ENCODE measurements at regions not wholly inside any gene's neighbourhood (a gene's known extent, or its start where the extent isn't known, plus 50 kb on each side); places are given as distances from the start of the nearest gene placed in this dataset.
"Not testable (repeated sequence)": the region's sequence is repeated elsewhere in the genome, so short reads cannot be mapped to it uniquely, and the experiment has no call there.

- no peak for DNase-seq
These were observed 407.6 kb downstream of the TMEM114 start for GRCh38 chr16:8182761-8183160.

- no peak for DNase-seq
These were observed 410.7 kb downstream of the TMEM114 start for GRCh38 chr16:8179615-8180014.

GRCh38 chr16:8178271-8178670 lies 412.0 kb downstream of the TMEM114 start:
- no peak for DNase-seq

- DNase-seq, result no peak
These were observed 414.9 kb downstream of the TMEM114 start for GRCh38 chr16:8175411-8175810.

GRCh38 chr16:8173111-8173644 lies 417.1 kb downstream of the TMEM114 start:
- DNase-seq, result peak; percentile 27

- DNase-seq, result no peak
These were observed 417.8 kb downstream of the TMEM114 start for GRCh38 chr16:8172551-8172950.

- no peak for DNase-seq
These were observed 422.3 kb downstream of the TMEM114 start for GRCh38 chr16:8168016-8168415.

- no peak for DNase-seq
These were observed 422.9 kb downstream of the TMEM114 start for GRCh38 chr16:8167436-8167835.

- no peak for DNase-seq
These were observed 432.3 kb downstream of the TMEM114 start for GRCh38 chr16:8158051-8158450.

- no peak for DNase-seq
These were observed 435.0 kb downstream of the TMEM114 start for GRCh38 chr16:8155275-8155674.

- no peak for DNase-seq
These were observed 443.9 kb downstream of the TMEM114 start for GRCh38 chr16:8146256-8147012.

GRCh38 chr16:8138666-8139065 lies 451.6 kb downstream of the TMEM114 start:
- no peak for DNase-seq

- DNase-seq, result no peak
These were observed 452.7 kb downstream of the TMEM114 start for GRCh38 chr16:8137606-8138005.

- DNase-seq, result no peak
These were observed 460.1 kb downstream of the TMEM114 start for GRCh38 chr16:8130197-8130596.

- no peak for DNase-seq
These were observed 463.2 kb downstream of the TMEM114 start for GRCh38 chr16:8127070-8127469.

- no peak for DNase-seq
These were observed 464.0 kb downstream of the TMEM114 start for GRCh38 chr16:8126313-8126712.

GRCh38 chr16:8120001-8120400 lies 470.3 kb downstream of the TMEM114 start:
- no peak for DNase-seq

- no peak for DNase-seq
These were observed 474.5 kb downstream of the TMEM114 start for GRCh38 chr16:8115814-8116213.

- DNase-seq, result not testable (repeated sequence)
These were observed 475.4 kb downstream of the TMEM114 start for GRCh38 chr16:8114941-8115340.

- DNase-seq, result no peak
These were observed 476.5 kb downstream of the TMEM114 start for GRCh38 chr16:8113843-8114242.

GRCh38 chr16:8110572-8111514 lies 479.5 kb downstream of the TMEM114 start:
- no peak for DNase-seq

GRCh38 chr16:8109510-8110369 lies 480.6 kb downstream of the TMEM114 start:
- no peak for DNase-seq
